ENCODE measurements at regions not wholly inside any gene's neighbourhood (a gene's known extent, or its start where the extent isn't known, plus 50 kb on each side); places are given as distances from the start of the nearest gene placed in this dataset.

DNA sequence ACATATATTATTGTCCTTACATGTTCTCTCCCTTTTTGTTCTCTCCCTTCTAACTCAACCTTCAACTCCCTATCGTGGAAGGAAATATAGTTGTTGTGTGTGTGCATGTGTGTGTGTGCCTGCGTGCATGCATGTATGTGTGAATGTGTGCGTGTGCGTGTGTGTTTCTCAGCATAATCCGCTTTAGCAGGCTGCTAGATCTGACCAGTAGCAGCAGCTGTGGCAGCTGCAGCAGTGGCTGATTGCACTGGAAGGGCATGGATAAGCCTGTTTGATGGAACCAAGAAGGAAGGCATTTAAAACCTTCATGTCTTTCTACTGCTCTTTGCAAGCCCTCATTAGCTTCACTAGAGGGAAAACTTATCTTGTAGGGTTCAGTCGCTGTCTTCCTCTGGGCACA lies 65.6 kb upstream of the IRF2BP2 start:
- Mint-ChIP-seq H3K4me1 (ENCODE audit: low read depth, unreplicated experiment) (peaks cover 23% of the 10 kb centered on the region), H3K9me3 (ENCODE audit: unreplicated experiment) (no peaks in the 10 kb centered on the region), H3K36me3 (ENCODE audit: unreplicated experiment) (no peaks in the 10 kb centered on the region), H3K27ac (ENCODE audit: unreplicated experiment) (peak overlapping the region; percentile 80), H3K27me3 (ENCODE audit: unreplicated experiment) (peaks cover 4% of the 10 kb centered on the region), H3K4me3 (ENCODE audit: unreplicated experiment) (peak overlapping the region; percentile 50)
- no peak for DNase-seq
- TF ChIP-seq, protein P1, sequence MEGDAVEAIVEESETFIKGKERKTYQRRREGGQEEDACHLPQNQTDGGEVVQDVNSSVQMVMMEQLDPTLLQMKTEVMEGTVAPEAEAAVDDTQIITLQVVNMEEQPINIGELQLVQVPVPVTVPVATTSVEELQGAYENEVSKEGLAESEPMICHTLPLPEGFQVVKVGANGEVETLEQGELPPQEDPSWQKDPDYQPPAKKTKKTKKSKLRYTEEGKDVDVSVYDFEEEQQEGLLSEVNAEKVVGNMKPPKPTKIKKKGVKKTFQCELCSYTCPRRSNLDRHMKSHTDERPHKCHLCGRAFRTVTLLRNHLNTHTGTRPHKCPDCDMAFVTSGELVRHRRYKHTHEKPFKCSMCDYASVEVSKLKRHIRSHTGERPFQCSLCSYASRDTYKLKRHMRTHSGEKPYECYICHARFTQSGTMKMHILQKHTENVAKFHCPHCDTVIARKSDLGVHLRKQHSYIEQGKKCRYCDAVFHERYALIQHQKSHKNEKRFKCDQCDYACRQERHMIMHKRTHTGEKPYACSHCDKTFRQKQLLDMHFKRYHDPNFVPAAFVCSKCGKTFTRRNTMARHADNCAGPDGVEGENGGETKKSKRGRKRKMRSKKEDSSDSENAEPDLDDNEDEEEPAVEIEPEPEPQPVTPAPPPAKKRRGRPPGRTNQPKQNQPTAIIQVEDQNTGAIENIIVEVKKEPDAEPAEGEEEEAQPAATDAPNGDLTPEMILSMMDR (IDR thresholded peaks at IDR 0.05; ENCODE audit: partially characterized antibody, unreplicated experiment): no peak

DNA sequence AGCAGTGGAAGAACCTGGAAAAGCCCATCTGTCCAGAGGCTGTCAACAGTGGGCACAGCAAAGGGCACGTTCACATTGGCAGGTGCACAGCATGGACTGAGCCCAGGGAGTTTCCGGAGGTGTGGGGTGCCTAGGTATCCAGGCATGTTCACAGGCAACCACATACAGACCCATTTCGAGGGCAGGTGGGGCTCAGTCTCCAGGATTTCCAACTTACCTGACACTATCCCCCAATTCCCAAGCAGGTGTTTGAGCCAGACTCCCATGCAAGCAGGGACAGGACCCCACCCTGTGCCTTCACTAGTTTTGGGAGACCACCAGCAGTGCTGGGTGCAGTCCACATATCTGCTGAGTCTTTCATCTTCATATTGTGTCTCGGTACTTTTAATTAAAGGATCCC lies 65.0 kb upstream of the IRF2BP2 start:
- no peak for DNase-seq
- Mint-ChIP-seq H3K4me3 (ENCODE audit: unreplicated experiment) (no peak overlapping the region), H3K36me3 (ENCODE audit: unreplicated experiment) (no peaks in the 10 kb centered on the region)

DNA sequence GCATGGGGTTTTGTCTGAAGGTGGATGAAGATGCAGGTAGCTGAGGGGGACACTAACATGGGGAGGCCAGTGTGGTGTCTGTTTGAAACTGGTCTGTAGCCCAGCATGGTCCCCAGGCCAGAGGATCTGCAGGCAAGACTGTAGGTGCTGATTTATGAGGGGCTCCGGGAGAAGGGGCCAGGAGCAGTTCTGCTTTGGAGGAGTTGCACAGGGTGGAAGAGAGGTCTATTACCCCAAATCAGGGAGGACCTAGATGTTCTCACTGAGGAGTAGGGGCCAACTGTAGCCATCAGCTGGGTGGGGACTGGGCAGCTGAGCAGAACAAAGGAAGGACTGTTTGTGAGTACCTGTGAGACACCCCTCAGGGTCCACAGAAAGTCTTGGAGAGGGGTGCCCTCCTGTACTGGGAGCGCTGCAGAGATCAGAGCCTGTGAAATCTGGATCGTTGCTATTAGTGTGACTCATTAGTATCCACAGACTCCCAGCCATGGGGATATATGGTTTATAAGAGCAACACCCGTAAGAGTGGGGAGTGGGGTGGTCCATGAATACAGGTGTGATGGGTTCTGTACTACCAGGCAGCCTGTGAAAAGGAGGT lies 64.3 kb upstream of the IRF2BP2 start:
- Mint-ChIP-seq H3K9me3 (ENCODE audit: unreplicated experiment) (no peaks in the 10 kb centered on the region), H3K27ac (ENCODE audit: unreplicated experiment) (no peak overlapping the region), H3K4me3 (ENCODE audit: unreplicated experiment) (no peak overlapping the region), H3K4me1 (ENCODE audit: low read depth, unreplicated experiment) (peaks cover 23% of the 10 kb centered on the region), H3K27me3 (ENCODE audit: unreplicated experiment) (peaks cover 4% of the 10 kb centered on the region), H3K36me3 (ENCODE audit: unreplicated experiment) (no peaks in the 10 kb centered on the region)
- TF ChIP-seq, protein P1 (IDR thresholded peaks at IDR 0.05; ENCODE audit: partially characterized antibody, unreplicated experiment): no peak
- DNase-seq: no peak

More for the DNA sequence above, 65.0 kb upstream of the IRF2BP2 start:
- Mint-ChIP-seq H3K9me3 (ENCODE audit: unreplicated experiment) (no peaks in the 10 kb centered on the region), H3K27ac (ENCODE audit: unreplicated experiment) (no peak overlapping the region), H3K27me3 (ENCODE audit: unreplicated experiment) (peaks cover 4% of the 10 kb centered on the region), H3K4me1 (ENCODE audit: low read depth, unreplicated experiment) (peaks cover 23% of the 10 kb centered on the region)
- TF ChIP-seq, protein P1 (IDR thresholded peaks at IDR 0.05; ENCODE audit: partially characterized antibody, unreplicated experiment): no peak

DNA sequence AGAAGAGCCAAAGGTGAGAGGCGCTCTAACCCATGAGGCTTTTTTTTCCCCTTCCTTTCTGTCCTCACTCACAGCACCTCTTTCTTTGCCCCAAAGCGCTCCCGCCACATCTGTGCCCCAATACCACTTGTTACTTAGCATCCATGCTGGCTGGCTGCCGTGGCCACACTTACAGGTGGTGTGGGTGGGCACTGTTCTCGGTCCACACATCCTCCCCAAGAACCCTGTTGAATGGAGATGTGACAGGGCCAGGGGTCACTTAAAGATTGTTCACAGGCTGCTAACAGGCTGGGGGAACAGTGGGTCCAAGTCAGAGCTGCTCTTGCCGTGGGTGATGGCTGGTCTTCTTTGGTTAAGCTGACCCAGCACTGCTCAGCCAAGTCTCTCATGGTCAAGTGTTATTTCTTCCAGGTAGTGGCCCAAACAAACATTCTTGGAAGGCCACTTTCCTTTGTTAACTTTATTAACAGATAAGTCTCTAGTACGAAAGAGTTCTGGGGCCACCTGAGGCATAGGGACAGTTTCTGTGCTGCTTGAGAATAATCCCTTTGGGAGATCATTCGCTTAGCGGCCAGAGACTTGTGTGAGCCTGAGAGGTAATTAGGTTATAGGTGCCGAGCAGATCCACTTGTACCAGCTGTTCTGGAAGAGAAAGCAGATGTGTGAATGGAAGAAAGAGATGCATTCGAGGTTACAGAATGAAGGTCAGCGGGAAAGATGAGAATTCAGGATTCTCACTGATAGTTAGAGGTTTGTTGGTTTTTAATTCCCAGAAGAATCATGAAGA lies 62.6 kb upstream of the IRF2BP2 start:
- peak overlapping the region; percentile 72 for H3K27ac Mint-ChIP-seq (ENCODE audit: unreplicated experiment)
- peaks cover 23% of the 10 kb centered on the region for H3K4me1 Mint-ChIP-seq (ENCODE audit: low read depth, unreplicated experiment)
- H3K27me3 Mint-ChIP-seq (ENCODE audit: unreplicated experiment): peaks cover 4% of the 10 kb centered on the region
- DNase-seq: no peak
- no peaks in the 10 kb centered on the region for H3K36me3 Mint-ChIP-seq (ENCODE audit: unreplicated experiment)
- H3K4me3 Mint-ChIP-seq (ENCODE audit: unreplicated experiment): no peak overlapping the region
- no peaks in the 10 kb centered on the region for H3K9me3 Mint-ChIP-seq (ENCODE audit: unreplicated experiment)
- TF ChIP-seq, protein P1 (IDR thresholded peaks at IDR 0.05; ENCODE audit: partially characterized antibody, unreplicated experiment): no peak
